IMR-90 (cell line): ENCODE measurements at regions not wholly inside any gene's neighbourhood (a gene's known extent, or its start where the extent isn't known, plus 50 kb on each side); places are given as distances from the start of the nearest gene placed in this dataset.

Experiments used
- ATAC-seq: fragments of 200-7000 bp; cut with Tn5 transposase; 2 replicates; pipeline ENCODE4 v1.9.1; 2020; ENCODE audit warnings: low read depth, mild to moderate bottlenecking, moderate library complexity
- BruUV-seq: library from RNA; stranded (reverse); fragments of 400-500 nt; replicated peaks from 2 replicates; lab custom pipeline; 2021; lab: Mats Ljungman, UMichigan
- CTCF ChIA-PET: fragments of 300-600 bp; formaldehyde crosslinking; extraction: SDS; loops from one replicate; lab custom pipeline; 2021; ENCODE audit warnings: antibody characterized with exemption; lab: Yijun Ruan, JAX
- POLR2A ChIA-PET: fragments of 300-600 bp; sonication (Branson Sonifier 250); formaldehyde crosslinking; loops from one replicate; lab custom pipeline; 2022; ENCODE audit warnings: antibody characterized with exemption; ENCODE audit not compliant: unreplicated experiment; lab: Charles Lee
- DNase-seq: peaks from one replicate; pipeline ENCODE4 v3.0.0; 2013
- H2AFZ ChIP-seq: replicated peaks from 2 replicates; pipeline ENCODE3; 2013; ENCODE audit warnings: low read length, mild to moderate bottlenecking; ENCODE audit not compliant: poor library complexity
- H2AK5ac ChIP-seq: 2 replicates; pipeline ENCODE4 v1.6.1; 2013; ENCODE audit warnings: low read depth, low read length, inconsistent platforms
- H2AK9ac ChIP-seq: replicated peaks from 2 replicates; pipeline ENCODE3; 2013; ENCODE audit warnings: mild to moderate bottlenecking, low read depth, low read length, moderate library complexity; ENCODE audit not compliant: poor library complexity
- H2BK120ac ChIP-seq: 2 replicates; pipeline ENCODE4 v1.6.1; 2013; ENCODE audit warnings: low read depth, low read length, inconsistent platforms
- H2BK15ac ChIP-seq: 3 replicates; pipeline ENCODE4 v1.6.1; 2013; ENCODE audit warnings: low read depth, low read length, inconsistent platforms
- H2BK20ac ChIP-seq: 2 replicates; pipeline ENCODE4 v1.6.1; 2013; ENCODE audit warnings: low read depth, mild to moderate bottlenecking, inconsistent platforms, low read length, moderate library complexity
- H2BK5ac ChIP-seq: 2 replicates; pipeline ENCODE4 v1.6.1; 2013; ENCODE audit warnings: mild to moderate bottlenecking, low read depth, low read length, inconsistent platforms; ENCODE audit not compliant: poor library complexity, severe bottlenecking
- H3K14ac ChIP-seq: replicated peaks from 2 replicates; pipeline ENCODE4 v1.6.1; 2013; ENCODE audit warnings: low read depth, low read length, inconsistent platforms
- H3K18ac ChIP-seq: 2 replicates; pipeline ENCODE4 v1.6.1; 2013; ENCODE audit warnings: low read depth, low read length, control low read depth
- H3K23ac ChIP-seq: 2 replicates; pipeline ENCODE4 v1.6.1; 2013; ENCODE audit warnings: low read depth, low read length, inconsistent platforms
- H3K27ac ChIP-seq: 2 replicates; pipeline ENCODE4 v1.5.1; 2013; ENCODE audit warnings: mild to moderate bottlenecking, control low read depth, low read length; ENCODE audit not compliant: insufficient read depth
- H3K27me3 ChIP-seq: 2 replicates; pipeline ENCODE4 v1.6.1; 2013; ENCODE audit warnings: low read length; ENCODE audit not compliant: control insufficient read depth, insufficient read depth
- H3K36me3 ChIP-seq: 2 replicates; pipeline ENCODE4 v1.6.1; 2013; ENCODE audit warnings: low read length, mixed read lengths; ENCODE audit not compliant: control insufficient read depth, insufficient read depth
- H3K4ac ChIP-seq: 2 replicates; pipeline ENCODE4 v1.6.1; 2013; ENCODE audit warnings: low read depth, low read length, inconsistent platforms
- H3K4me1 ChIP-seq: 2 replicates; pipeline ENCODE4 v1.6.1; 2013; ENCODE audit warnings: low read length, mixed read lengths; ENCODE audit not compliant: control insufficient read depth, insufficient read depth
- H3K4me2 ChIP-seq: 2 replicates; pipeline ENCODE4 v1.6.1; 2013; ENCODE audit warnings: low read depth, mild to moderate bottlenecking, control low read depth, low read length, moderate library complexity
- H3K4me3 ChIP-seq: 2 replicates; pipeline ENCODE4 v1.5.1; 2013; ENCODE audit warnings: low read depth, mild to moderate bottlenecking, control low read depth, low read length, moderate library complexity; ENCODE audit not compliant: insufficient read depth
- H3K56ac ChIP-seq: 2 replicates; pipeline ENCODE4 v1.6.1; 2013; ENCODE audit warnings: low read length, inconsistent platforms; ENCODE audit not compliant: insufficient read depth; ENCODE audit errors: extremely low read depth
- H3K79me1 ChIP-seq, 2 experiments: 2 replicates each; pipeline ENCODE4 v1.6.1; 2013; ENCODE audit warnings: low read length in 2 of 2, inconsistent platforms in 1 of 2, low read depth in 1 of 2
- H3K9ac ChIP-seq: 2 replicates; pipeline ENCODE4 v1.6.1; 2013; ENCODE audit warnings: low read depth, low read length, control low read depth
- H3K9me1 ChIP-seq: 2 replicates; pipeline ENCODE4 v1.6.1; 2013; ENCODE audit warnings: low read length, inconsistent platforms; ENCODE audit not compliant: insufficient read depth
- H3K9me3 ChIP-seq: 2 replicates; pipeline ENCODE4 v1.6.1; 2013; ENCODE audit warnings: low read length; ENCODE audit not compliant: control insufficient read depth, insufficient read depth
- H4K20me1 ChIP-seq: 2 replicates; pipeline ENCODE4 v1.6.1; 2013; ENCODE audit warnings: low read length, inconsistent platforms; ENCODE audit not compliant: insufficient read depth
- H4K5ac ChIP-seq: 2 replicates; pipeline ENCODE4 v1.6.1; 2013; ENCODE audit warnings: mild to moderate bottlenecking, low read depth, low read length, control low read depth
- H4K8ac ChIP-seq, 2 experiments: 2 replicates each; pipeline ENCODE4 v1.6.1; 2013; ENCODE audit warnings: low read depth in 2 of 2, low read length in 2 of 2, control low read depth in 1 of 2, inconsistent platforms in 1 of 2
- H4K91ac ChIP-seq: 2 replicates; pipeline ENCODE4 v1.6.1; 2013; ENCODE audit warnings: low read depth, low read length, inconsistent platforms; ENCODE audit not compliant: insufficient read depth
- BHLHE40 ChIP-seq: fragments of 150-350 bp; IDR thresholded peaks from 2 replicates; pipeline ENCODE4 v1.6.1; 2016; ENCODE audit warnings: mild to moderate bottlenecking, low read depth, low read length
- CEBPB ChIP-seq: IDR thresholded peaks from 2 replicates; pipeline ENCODE4 v1.6.1; 2012; ENCODE audit warnings: low read depth, low read length, improper control_type of control experiment
- CHD1 ChIP-seq: IDR thresholded peaks from 2 replicates; pipeline ENCODE4 v1.6.1; 2012; ENCODE audit warnings: low read depth, low read length, improper control_type of control experiment
- FOS ChIP-seq: fragments of 150-350 bp; IDR thresholded peaks from 2 replicates; pipeline ENCODE4 v1.6.1; 2016; ENCODE audit warnings: low read depth, low read length
- MAFK ChIP-seq: IDR thresholded peaks from 2 replicates; pipeline ENCODE4 v1.6.1; 2012; ENCODE audit warnings: low read depth, low read length, improper control_type of control experiment
- MAZ ChIP-seq: IDR thresholded peaks from 2 replicates; pipeline ENCODE4 v1.6.1; 2012; ENCODE audit warnings: low read depth, mild to moderate bottlenecking, low read length, improper control_type of control experiment, moderate library complexity, borderline replicate concordance
- MXI1 ChIP-seq: IDR thresholded peaks from 2 replicates; pipeline ENCODE4 v1.6.1; 2012; ENCODE audit warnings: low read depth, mild to moderate bottlenecking, low read length, moderate library complexity, borderline replicate concordance
- NFE2L2 ChIP-seq: fragments of 150-350 bp; IDR thresholded peaks from 2 replicates; pipeline ENCODE4 v1.6.1; 2016; ENCODE audit warnings: low read depth, mild to moderate bottlenecking, low read length
- POLR2A ChIP-seq: IDR thresholded peaks from 2 replicates; pipeline ENCODE4 v1.6.1; 2012; ENCODE audit warnings: mild to moderate bottlenecking, low read depth, low read length
- RAD21 ChIP-seq: IDR thresholded peaks from 2 replicates; pipeline ENCODE4 v1.6.1; 2012; ENCODE audit warnings: low read length, improper control_type of control experiment
- RCOR1 ChIP-seq: IDR thresholded peaks from 2 replicates; pipeline ENCODE4 v1.6.1; 2012; ENCODE audit warnings: mild to moderate bottlenecking, low read length, improper control_type of control experiment; ENCODE audit not compliant: insufficient replicate concordance
- RFX5 ChIP-seq: IDR thresholded peaks from 2 replicates; pipeline ENCODE4 v1.8.0; 2012; ENCODE audit warnings: low read depth, mild to moderate bottlenecking, low read length, moderate library complexity
- SMC3 ChIP-seq: fragments of 150-350 bp; IDR thresholded peaks from 2 replicates; pipeline ENCODE4 v1.6.1; 2016; ENCODE audit warnings: low read depth, mild to moderate bottlenecking, antibody characterized with exemption, low read length, moderate library complexity
- dilution Hi-C: fragments of 300-500 bp; cut with HindIII; formaldehyde crosslinking; loops from one replicate; pipeline ENCODE4 v1.14.3; 2018; ENCODE audit warnings: low sequenced_read_pairs; ENCODE audit not compliant: unreplicated experiment
- in situ Hi-C: fragments of 300-500 bp; cut with MboI; formaldehyde crosslinking; loops from 3 replicates; pipeline ENCODE4 v1.14.3; 2019; ENCODE audit warnings: low sequenced_read_pairs, inconsistent platforms, mixed read lengths
- intact Hi-C: fragments of 100-400 bp; cut with micrococcal nuclease; formaldehyde crosslinking; loops from 2 replicates; pipeline ENCODE4 v1.10.0; 2022
- TF ChIP-seq, protein P1 (sequence below): fragments of 150-350 bp; IDR thresholded peaks from 2 replicates; pipeline ENCODE4 v1.6.1; 2016; ENCODE audit warnings: low read depth, mild to moderate bottlenecking, low read length, moderate library complexity, borderline replicate concordance
- TF ChIP-seq, protein P2 (sequence below): fragments of 150-350 bp; IDR thresholded peaks from 2 replicates; pipeline ENCODE4 v1.6.1; 2017; ENCODE audit warnings: mild to moderate bottlenecking, antibody characterized with exemption, low read length, low read depth
- TF ChIP-seq, protein P3 (sequence below): conservative IDR thresholded peaks from 2 replicates; pipeline ENCODE4 v1.5.1; 2012; ENCODE audit warnings: mild to moderate bottlenecking, low read depth, low read length, improper control_type of control experiment

DNA sequence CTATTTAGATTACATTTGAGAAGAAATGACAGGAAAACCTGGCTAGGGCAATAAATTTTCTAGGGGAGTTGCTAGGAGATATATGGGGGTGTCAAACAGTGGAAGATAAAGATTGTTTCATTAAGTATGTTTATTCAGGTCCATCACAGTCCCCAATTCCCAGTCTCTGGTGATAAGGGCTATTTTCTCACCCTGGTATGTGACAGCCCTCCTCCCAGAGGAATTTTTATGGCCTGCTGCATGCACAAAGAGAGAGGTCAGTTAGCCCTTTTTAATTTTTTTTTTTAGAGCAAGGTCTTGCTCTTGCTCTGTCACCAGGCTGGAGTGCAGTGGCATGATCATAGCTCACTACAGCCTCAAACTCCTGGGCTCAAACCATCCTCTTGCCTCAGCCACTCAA lies 53.6 kb upstream of the ATF7IP2 start:
- no peaks in the 10 kb centered on the region for H3K79me1 ChIP-seq
- H3K4me1 ChIP-seq = no peaks in the 10 kb centered on the region
- no peak overlapping the region for H3K56ac ChIP-seq
- no peaks in the 10 kb centered on the region for H3K36me3 ChIP-seq
- H3K27me3 ChIP-seq = no peaks in the 10 kb centered on the region
- ATAC-seq = no peak
- dilution Hi-C loops (no loop called here), intact Hi-C loops (no loop called here), in situ Hi-C loops (no loop called here)
- no peak overlapping the region for H2AK9ac ChIP-seq
- H3K14ac ChIP-seq = no peak overlapping the region
- 0 out of 2 replicates have a peak, but pooled peaks cover 2% of the 10 kb centered on the region for H3K9me3 ChIP-seq
- CTCF ChIA-PET = no interaction called here
- H2AK5ac ChIP-seq = no peak overlapping the region
- no peak overlapping the region for H2AFZ ChIP-seq
- no peaks in the 10 kb centered on the region for H3K9me1 ChIP-seq
- H3K27ac ChIP-seq = no peak overlapping the region
- H3K4me2 ChIP-seq = no peak overlapping the region
- no peak overlapping the region for H4K91ac ChIP-seq
- H3K4ac ChIP-seq = no peak overlapping the region
- no peak overlapping the region for H4K8ac ChIP-seq
- no peak overlapping the region for H3K9ac ChIP-seq
- no peak overlapping the region for H2BK20ac ChIP-seq
- H3K18ac ChIP-seq = no peak overlapping the region
- no peak overlapping the region for H4K5ac ChIP-seq
- TF ChIP-seq SMC3 (no peak), RCOR1 (no peak), NFE2L2 (no peak), MXI1 (no peak), MAFK (no peak), MAZ (no peak), POLR2A (no peak), RAD21 (no peak), CHD1 (no peak), RFX5 (no peak), CEBPB (no peak), BHLHE40 (no peak), FOS (no peak)
- TF ChIP-seq, protein P1, sequence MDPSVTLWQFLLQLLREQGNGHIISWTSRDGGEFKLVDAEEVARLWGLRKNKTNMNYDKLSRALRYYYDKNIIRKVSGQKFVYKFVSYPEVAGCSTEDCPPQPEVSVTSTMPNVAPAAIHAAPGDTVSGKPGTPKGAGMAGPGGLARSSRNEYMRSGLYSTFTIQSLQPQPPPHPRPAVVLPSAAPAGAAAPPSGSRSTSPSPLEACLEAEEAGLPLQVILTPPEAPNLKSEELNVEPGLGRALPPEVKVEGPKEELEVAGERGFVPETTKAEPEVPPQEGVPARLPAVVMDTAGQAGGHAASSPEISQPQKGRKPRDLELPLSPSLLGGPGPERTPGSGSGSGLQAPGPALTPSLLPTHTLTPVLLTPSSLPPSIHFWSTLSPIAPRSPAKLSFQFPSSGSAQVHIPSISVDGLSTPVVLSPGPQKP = no peak
- TF ChIP-seq, protein P2, sequence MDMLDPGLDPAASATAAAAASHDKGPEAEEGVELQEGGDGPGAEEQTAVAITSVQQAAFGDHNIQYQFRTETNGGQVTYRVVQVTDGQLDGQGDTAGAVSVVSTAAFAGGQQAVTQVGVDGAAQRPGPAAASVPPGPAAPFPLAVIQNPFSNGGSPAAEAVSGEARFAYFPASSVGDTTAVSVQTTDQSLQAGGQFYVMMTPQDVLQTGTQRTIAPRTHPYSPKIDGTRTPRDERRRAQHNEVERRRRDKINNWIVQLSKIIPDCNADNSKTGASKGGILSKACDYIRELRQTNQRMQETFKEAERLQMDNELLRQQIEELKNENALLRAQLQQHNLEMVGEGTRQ = no peak
- TF ChIP-seq, protein P3, sequence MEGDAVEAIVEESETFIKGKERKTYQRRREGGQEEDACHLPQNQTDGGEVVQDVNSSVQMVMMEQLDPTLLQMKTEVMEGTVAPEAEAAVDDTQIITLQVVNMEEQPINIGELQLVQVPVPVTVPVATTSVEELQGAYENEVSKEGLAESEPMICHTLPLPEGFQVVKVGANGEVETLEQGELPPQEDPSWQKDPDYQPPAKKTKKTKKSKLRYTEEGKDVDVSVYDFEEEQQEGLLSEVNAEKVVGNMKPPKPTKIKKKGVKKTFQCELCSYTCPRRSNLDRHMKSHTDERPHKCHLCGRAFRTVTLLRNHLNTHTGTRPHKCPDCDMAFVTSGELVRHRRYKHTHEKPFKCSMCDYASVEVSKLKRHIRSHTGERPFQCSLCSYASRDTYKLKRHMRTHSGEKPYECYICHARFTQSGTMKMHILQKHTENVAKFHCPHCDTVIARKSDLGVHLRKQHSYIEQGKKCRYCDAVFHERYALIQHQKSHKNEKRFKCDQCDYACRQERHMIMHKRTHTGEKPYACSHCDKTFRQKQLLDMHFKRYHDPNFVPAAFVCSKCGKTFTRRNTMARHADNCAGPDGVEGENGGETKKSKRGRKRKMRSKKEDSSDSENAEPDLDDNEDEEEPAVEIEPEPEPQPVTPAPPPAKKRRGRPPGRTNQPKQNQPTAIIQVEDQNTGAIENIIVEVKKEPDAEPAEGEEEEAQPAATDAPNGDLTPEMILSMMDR = no peak
- H2BK120ac ChIP-seq = no peak overlapping the region
- H2BK15ac ChIP-seq = no peak overlapping the region
- H4K20me1 ChIP-seq = no peaks in the 10 kb centered on the region
- DNase-seq = no peak
- no TSS peak for BruUV-seq
- no peak overlapping the region for H3K4me3 ChIP-seq
- POLR2A ChIA-PET = no interaction called here
- no peak overlapping the region for H2BK5ac ChIP-seq
- no peak overlapping the region for H3K23ac ChIP-seq
